SK-N-MC (cell line): ENCODE measurements at regions not wholly inside any gene's neighbourhood (a gene's known extent, or its start where the extent isn't known, plus 50 kb on each side); places are given as distances from the start of the nearest gene placed in this dataset.

Source experiments
- EZH2 ChIP-seq: fragments of 200-600 bp; sonication (generic); IDR thresholded peaks from one replicate; pipeline ENCODE4 v1.6.1; 2017; ENCODE audit warnings: antibody characterized with exemption
- POLR2AphosphoS5 ChIP-seq: IDR thresholded peaks from 2 replicates; pipeline ENCODE4 v1.6.1; 2012; ENCODE audit warnings: mild to moderate bottlenecking, low read depth, low read length, borderline replicate concordance

- TF ChIP-seq EZH2 (no peak), POLR2AphosphoS5 (no peak)
Measured at GRCh38 chr5:118365718-118366117, 622.6 kb downstream of the DTWD2 start.
